ENCODE measurements at regions not wholly inside any gene's neighbourhood (a gene's known extent, or its start where the extent isn't known, plus 50 kb on each side); places are given as distances from the start of the nearest gene placed in this dataset.
"Not testable (repeated sequence)": the region's sequence is repeated elsewhere in the genome, so short reads cannot be mapped to it uniquely, and the experiment has no call there.

DNA sequence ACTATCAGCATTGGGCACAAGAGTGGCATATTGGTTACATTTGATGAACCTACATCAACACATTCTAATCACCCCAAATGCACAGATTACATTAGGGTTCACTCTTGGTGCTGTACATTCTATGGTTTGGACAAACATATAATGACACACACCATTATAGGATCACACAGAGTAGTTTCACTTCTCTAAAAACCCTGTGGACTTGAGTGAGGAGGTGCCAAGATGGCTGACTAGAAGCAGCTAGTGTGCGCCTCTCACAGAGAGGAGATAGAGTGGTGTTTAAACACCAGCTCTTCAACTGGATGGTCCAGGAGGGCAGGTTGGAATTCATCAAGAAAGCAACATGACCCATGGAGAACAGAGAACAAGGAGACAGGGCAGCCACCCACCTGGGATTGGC is 265.6 kb downstream of the TDRD3 start:
- no peaks in the 10 kb centered on the region for H3K4me1 ChIP-seq (ENCODE audit: control insufficient read depth in 1 of 2, insufficient read depth in 2 of 2, low read length in 2 of 2)
- H3K36me3 ChIP-seq (replicated peaks in 1 of 2; ENCODE audit: control insufficient read depth in 1 of 2, insufficient read depth in 2 of 2, low read length in 2 of 2): no peaks in the 10 kb centered on the region
- no peak overlapping the region for H3K4me3 Mint-ChIP-seq
- H3K27me3 ChIP-seq (ENCODE audit: control insufficient read depth in 2 of 2, insufficient read depth in 2 of 2, low read length in 2 of 2): no peaks in the 10 kb centered on the region
- no peak overlapping the region for H3K27ac ChIP-seq (ENCODE audit: low read depth in 1 of 2, low read length in 2 of 2)
- peaks cover 9 to 35% (median 13%) of the 10 kb centered on the region in 7 donors for H3K9me3 Mint-ChIP-seq
- TF ChIP-seq, protein P1, sequence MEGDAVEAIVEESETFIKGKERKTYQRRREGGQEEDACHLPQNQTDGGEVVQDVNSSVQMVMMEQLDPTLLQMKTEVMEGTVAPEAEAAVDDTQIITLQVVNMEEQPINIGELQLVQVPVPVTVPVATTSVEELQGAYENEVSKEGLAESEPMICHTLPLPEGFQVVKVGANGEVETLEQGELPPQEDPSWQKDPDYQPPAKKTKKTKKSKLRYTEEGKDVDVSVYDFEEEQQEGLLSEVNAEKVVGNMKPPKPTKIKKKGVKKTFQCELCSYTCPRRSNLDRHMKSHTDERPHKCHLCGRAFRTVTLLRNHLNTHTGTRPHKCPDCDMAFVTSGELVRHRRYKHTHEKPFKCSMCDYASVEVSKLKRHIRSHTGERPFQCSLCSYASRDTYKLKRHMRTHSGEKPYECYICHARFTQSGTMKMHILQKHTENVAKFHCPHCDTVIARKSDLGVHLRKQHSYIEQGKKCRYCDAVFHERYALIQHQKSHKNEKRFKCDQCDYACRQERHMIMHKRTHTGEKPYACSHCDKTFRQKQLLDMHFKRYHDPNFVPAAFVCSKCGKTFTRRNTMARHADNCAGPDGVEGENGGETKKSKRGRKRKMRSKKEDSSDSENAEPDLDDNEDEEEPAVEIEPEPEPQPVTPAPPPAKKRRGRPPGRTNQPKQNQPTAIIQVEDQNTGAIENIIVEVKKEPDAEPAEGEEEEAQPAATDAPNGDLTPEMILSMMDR (IDR thresholded peaks at IDR 0.05): no peak
- no peak overlapping the region for H3K27ac Mint-ChIP-seq
- H4K20me1 ChIP-seq (ENCODE audit: insufficient read depth, low read length): no peaks in the 10 kb centered on the region
- no peak overlapping the region for H3K4me2 ChIP-seq (replicated peaks; ENCODE audit: extremely low read depth, low read length, poor library complexity, severe bottlenecking)
- H3K79me2 ChIP-seq (ENCODE audit: insufficient read depth, low read length): no peaks in the 10 kb centered on the region
- 100% methylated on average over 1 of the region's 1 CpG for WGBS (ENCODE audit: insufficient coverage)
- intact Hi-C loops (cut with micrococcal nuclease): no loop called here
- peaks cover 25 to 36% of the 10 kb centered on the region in 2 donors for H3K9me3 ChIP-seq (replicated peaks in 1 of 2; ENCODE audit: control insufficient read depth in 1 of 2, insufficient read depth in 1 of 2, low read length in 2 of 2)
- H3K4me1 Mint-ChIP-seq: no peaks in the 10 kb centered on the region
- H2AFZ ChIP-seq (ENCODE audit: insufficient read depth, low read depth, low read length, poor library complexity, severe bottlenecking): no peak overlapping the region
- H3K27me3 Mint-ChIP-seq (ENCODE audit: low read depth in 3 of 3): peaks cover 0 to 2% (median 0%) of the 10 kb centered on the region in 3 donors
- H3K4me3 ChIP-seq (replicated peaks in 1 of 3; ENCODE audit: low read depth in 2 of 3, low read length in 3 of 3): no peak overlapping the region
- no peak overlapping the region for H3K9ac ChIP-seq (ENCODE audit: insufficient read depth, low read length, poor library complexity, severe bottlenecking)
- H3K36me3 Mint-ChIP-seq: no peaks in the 10 kb centered on the region
- DNase-seq: no peak

DNA sequence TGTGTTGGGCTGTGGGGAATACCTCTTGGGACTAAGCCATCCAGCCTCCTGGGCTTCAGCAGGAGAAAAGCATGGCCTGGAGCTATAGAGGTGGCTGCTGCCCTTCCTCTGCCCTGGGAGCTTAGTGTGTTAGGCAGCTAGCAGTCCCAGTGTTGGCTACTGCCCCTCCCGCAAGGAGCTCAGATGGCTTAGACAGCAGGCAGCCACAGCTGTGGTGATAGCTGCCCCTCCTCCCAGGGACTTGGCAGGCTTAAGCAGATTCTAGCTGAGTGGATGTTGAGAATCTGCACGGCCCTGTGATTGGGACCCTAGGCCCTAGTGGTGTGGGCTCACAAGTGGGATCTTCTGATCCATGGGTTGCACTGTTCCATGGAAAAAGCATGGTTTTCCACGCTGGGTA is 264.5 kb downstream of the TDRD3 start:
- 92% methylated on average over 2 of the region's 3 CpGs for WGBS (ENCODE audit: insufficient coverage)
- Histone ChIP-seq H3K27me3 (ENCODE audit: control insufficient read depth in 2 of 2, insufficient read depth in 2 of 2, low read length in 2 of 2) (no peaks in the 10 kb centered on the region), H3K36me3 (replicated peaks in 1 of 2; ENCODE audit: control insufficient read depth in 1 of 2, insufficient read depth in 2 of 2, low read length in 2 of 2) (no peaks in the 10 kb centered on the region), H3K9me3 (replicated peaks in 1 of 2; ENCODE audit: control insufficient read depth in 1 of 2, insufficient read depth in 1 of 2, low read length in 2 of 2) (peaks cover 25 to 36% of the 10 kb centered on the region in 2 donors), H3K27ac (ENCODE audit: low read depth in 1 of 2, low read length in 2 of 2) (no peak overlapping the region), H4K20me1 (ENCODE audit: insufficient read depth, low read length) (no peaks in the 10 kb centered on the region), H3K4me1 (ENCODE audit: control insufficient read depth in 1 of 2, insufficient read depth in 2 of 2, low read length in 2 of 2) (no peaks in the 10 kb centered on the region), H3K4me3 (replicated peaks in 1 of 3; ENCODE audit: low read depth in 2 of 3, low read length in 3 of 3) (no peak overlapping the region), H3K9ac (ENCODE audit: insufficient read depth, low read length, poor library complexity, severe bottlenecking) (no peak overlapping the region), H3K79me2 (ENCODE audit: insufficient read depth, low read length) (no peaks in the 10 kb centered on the region), H3K4me2 (replicated peaks; ENCODE audit: extremely low read depth, low read length, poor library complexity, severe bottlenecking) (no peak overlapping the region), H2AFZ (ENCODE audit: insufficient read depth, low read depth, low read length, poor library complexity, severe bottlenecking) (no peak overlapping the region)
- TF ChIP-seq, protein P1 (IDR thresholded peaks at IDR 0.05): no peak
- Mint-ChIP-seq H3K27me3 (ENCODE audit: low read depth in 3 of 3) (no peaks in the 10 kb centered on the region), H3K9me3 (peaks cover 9 to 35% (median 13%) of the 10 kb centered on the region in 7 donors), H3K4me1 (no peaks in the 10 kb centered on the region), H3K36me3 (no peaks in the 10 kb centered on the region), H3K4me3 (no peak overlapping the region), H3K27ac (no peak overlapping the region)
- DNase-seq: no peak
- intact Hi-C loops (cut with micrococcal nuclease): no loop called here

GRCh38 chr13:60657586-60657985 is 260.6 kb downstream of the TDRD3 start:
- H3K27ac Mint-ChIP-seq: not testable (repeated sequence)
- H3K9me3 Mint-ChIP-seq: peaks cover 4 to 15% (median 8%) of the 10 kb centered on the region in 7 donors
- no CpG with 5 or more reads among the region's 1 CpG for WGBS (ENCODE audit: insufficient coverage)

More at GRCh38 chr13:60657586-60657985, 260.6 kb downstream of the TDRD3 start:
- H3K27me3 ChIP-seq (ENCODE audit: control insufficient read depth in 2 of 2, insufficient read depth in 2 of 2, low read length in 2 of 2); H3K79me2 ChIP-seq (ENCODE audit: insufficient read depth, low read length); H3K4me3 Mint-ChIP-seq; H3K27ac ChIP-seq (ENCODE audit: low read depth in 1 of 2, low read length in 2 of 2); H4K20me1 ChIP-seq (ENCODE audit: insufficient read depth, low read length); H3K36me3 ChIP-seq (replicated peaks in 1 of 2; ENCODE audit: control insufficient read depth in 1 of 2, insufficient read depth in 2 of 2, low read length in 2 of 2); H3K4me1 ChIP-seq (ENCODE audit: control insufficient read depth in 1 of 2, insufficient read depth in 2 of 2, low read length in 2 of 2); DNase-seq; H3K4me1 Mint-ChIP-seq; H3K4me3 ChIP-seq (replicated peaks in 1 of 3; ENCODE audit: low read depth in 2 of 3, low read length in 3 of 3); H3K27me3 Mint-ChIP-seq (ENCODE audit: low read depth in 3 of 3); H3K4me2 ChIP-seq (replicated peaks; ENCODE audit: extremely low read depth, low read length, poor library complexity, severe bottlenecking); H3K9ac ChIP-seq (ENCODE audit: insufficient read depth, low read length, poor library complexity, severe bottlenecking); intact Hi-C loops (cut with micrococcal nuclease); H2AFZ ChIP-seq (ENCODE audit: insufficient read depth, low read depth, low read length, poor library complexity, severe bottlenecking); H3K36me3 Mint-ChIP-seq: not testable (repeated sequence)
- peaks cover 8 to 16% of the 10 kb centered on the region in 2 donors for H3K9me3 ChIP-seq (replicated peaks in 1 of 2; ENCODE audit: control insufficient read depth in 1 of 2, insufficient read depth in 1 of 2, low read length in 2 of 2)

Data from CD14-positive monocyte (primary cell).